CD14-positive monocyte (primary cell): ENCODE measurements at regions not wholly inside any gene's neighbourhood (a gene's known extent, or its start where the extent isn't known, plus 50 kb on each side); places are given as distances from the start of the nearest gene placed in this dataset.

ENCODE experiments used
- DNase-seq, 3 donors: peaks; one replicate each; pipeline ENCODE4 v3.0.0-alpha.2; 2011 to 2022
- H2AFZ ChIP-seq: 2 replicates; pipeline ENCODE4 v1.6.0; 2012; ENCODE audit warnings: mild to moderate bottlenecking, low read depth, low read length, inconsistent platforms; ENCODE audit not compliant: insufficient read depth, poor library complexity, severe bottlenecking
- H3K27ac ChIP-seq, 2 donors: 1 replicate in 1 of 2; 2 replicates in 1 of 2; pipeline ENCODE4 v1.5.1; 2012 to 2013; ENCODE audit warnings: low read length in 2 of 2, control low read depth in 1 of 2, inconsistent platforms in 1 of 2, low read depth in 1 of 2, mild to moderate bottlenecking in 1 of 2
- H3K27me3 ChIP-seq, 2 donors: one replicate each; pipeline versions ENCODE4 v1.6.0 to v1.6.1; 2011 to 2013; ENCODE audit warnings: low read length in 2 of 2; ENCODE audit not compliant: control insufficient read depth in 2 of 2, insufficient read depth in 2 of 2
- H3K36me3 ChIP-seq, 2 donors: replicated peaks in 1 of 2; 1 replicate in 1 of 2; 2 replicates in 1 of 2; pipeline versions ENCODE4 v1.5.1 to v1.6.1; 2012 to 2013; ENCODE audit warnings: low read length in 2 of 2, control low read depth in 1 of 2, inconsistent platforms in 1 of 2, mild to moderate bottlenecking in 1 of 2; ENCODE audit not compliant: insufficient read depth in 2 of 2, control insufficient read depth in 1 of 2
- H3K4me1 ChIP-seq, 2 donors: 1 replicate in 1 of 2; 2 replicates in 1 of 2; pipeline versions ENCODE4 v1.5.1 to v1.6.1; 2012 to 2013; ENCODE audit warnings: low read length in 2 of 2, control low read depth in 1 of 2, inconsistent platforms in 1 of 2, mild to moderate bottlenecking in 1 of 2, moderate library complexity in 1 of 2; ENCODE audit not compliant: insufficient read depth in 2 of 2, control insufficient read depth in 1 of 2
- H3K4me2 ChIP-seq: replicated peaks from 2 replicates; pipeline ENCODE3; 2012; ENCODE audit warnings: low read length, moderate library complexity, mild to moderate bottlenecking; ENCODE audit not compliant: poor library complexity, severe bottlenecking; ENCODE audit errors: extremely low read depth
- H3K4me3 ChIP-seq, 3 experiments: fragments of 200-600 bp in 1 of 3; sonication (generic) in 1 of 3; replicated peaks in 1 of 3; 1 replicate in 2 of 3; 2 replicates in 1 of 3; pipeline ENCODE4 v1.5.1; 2011 to 2013; ENCODE audit warnings: low read length in 3 of 3, mild to moderate bottlenecking in 3 of 3, control low read depth in 2 of 3, low read depth in 2 of 3, inconsistent platforms in 1 of 3, moderate library complexity in 1 of 3
- H3K79me2 ChIP-seq: 2 replicates; pipeline ENCODE4 v1.6.0; 2012; ENCODE audit warnings: mild to moderate bottlenecking, control low read depth, inconsistent platforms, low read length, moderate library complexity; ENCODE audit not compliant: insufficient read depth
- H3K9ac ChIP-seq: 2 replicates; pipeline ENCODE4 v1.6.0; 2017; ENCODE audit warnings: low read length, mild to moderate bottlenecking; ENCODE audit not compliant: insufficient read depth, poor library complexity, severe bottlenecking
- H3K9me3 ChIP-seq, 2 donors: replicated peaks in 1 of 2; 1 replicate in 1 of 2; 2 replicates in 1 of 2; pipeline versions ENCODE4 v1.5.1 to v1.6.1; 2012 to 2013; ENCODE audit warnings: low read length in 2 of 2, control low read depth in 1 of 2; ENCODE audit not compliant: control insufficient read depth in 1 of 2, insufficient read depth in 1 of 2
- H4K20me1 ChIP-seq: 2 replicates; pipeline ENCODE4 v1.6.0; 2012; ENCODE audit warnings: mild to moderate bottlenecking, low read length, control low read depth, moderate library complexity; ENCODE audit not compliant: insufficient read depth
- H3K27ac Mint-ChIP-seq, 7 donors: one replicate each; pipeline ENCODE4 v1.8.0; 2020; ENCODE audit warnings: mild to moderate bottlenecking in 7 of 7, mixed read lengths in 7 of 7, moderate library complexity in 6 of 7, inconsistent platforms in 2 of 7
- H3K27me3 Mint-ChIP-seq, 3 donors: one replicate each; pipeline ENCODE4 v1.8.0; 2021 to 2022; ENCODE audit warnings: low read depth in 3 of 3, mild to moderate bottlenecking in 3 of 3, mixed read lengths in 3 of 3, moderate library complexity in 3 of 3, inconsistent platforms in 1 of 3
- H3K36me3 Mint-ChIP-seq, 2 donors: one replicate each; pipeline ENCODE4 v1.8.0; 2020; ENCODE audit warnings: mixed read lengths in 2 of 2, inconsistent platforms in 1 of 2, mild to moderate bottlenecking in 1 of 2
- H3K4me1 Mint-ChIP-seq: one replicate; pipeline ENCODE4 v1.8.0; 2020; ENCODE audit warnings: mild to moderate bottlenecking, mixed read lengths
- H3K4me3 Mint-ChIP-seq, 2 donors: one replicate each; pipeline ENCODE4 v1.8.0; 2020; ENCODE audit warnings: mild to moderate bottlenecking in 2 of 2, mixed read lengths in 2 of 2, moderate library complexity in 1 of 2
- H3K9me3 Mint-ChIP-seq, 7 donors: one replicate each; pipeline ENCODE4 v1.8.0; 2020 to 2022; ENCODE audit warnings: mixed read lengths in 7 of 7, mild to moderate bottlenecking in 6 of 7, moderate library complexity in 6 of 7, inconsistent platforms in 2 of 7
- WGBS: methylation state at CpG from one replicate; pipeline ENCODE4 v1.1.5; 2013; ENCODE audit warnings: missing lambda C conversion rate; ENCODE audit not compliant: insufficient coverage; 5-methylcytosine and 5-hydroxymethylcytosine counted together
- intact Hi-C, 2 donors: fragments of 100-400 bp; cut with micrococcal nuclease; formaldehyde crosslinking; loops; one replicate each; pipeline versions ENCODE4 v1.15.0 to v1.15.1; 2023
- TF ChIP-seq, protein P1 (sequence below): fragments of 200-600 bp; IDR thresholded peaks from one replicate; pipeline ENCODE4 v1.8.0; 2022; ENCODE audit warnings: antibody characterized with exemption, mild to moderate bottlenecking

GRCh38 chr1:93774707-93775106, 93.1 kb upstream of the BCAR3 start:
- H3K9me3 Mint-ChIP-seq = peaks cover 0 to 3% (median 0%) of the 10 kb centered on the region in 7 donors

DNA sequence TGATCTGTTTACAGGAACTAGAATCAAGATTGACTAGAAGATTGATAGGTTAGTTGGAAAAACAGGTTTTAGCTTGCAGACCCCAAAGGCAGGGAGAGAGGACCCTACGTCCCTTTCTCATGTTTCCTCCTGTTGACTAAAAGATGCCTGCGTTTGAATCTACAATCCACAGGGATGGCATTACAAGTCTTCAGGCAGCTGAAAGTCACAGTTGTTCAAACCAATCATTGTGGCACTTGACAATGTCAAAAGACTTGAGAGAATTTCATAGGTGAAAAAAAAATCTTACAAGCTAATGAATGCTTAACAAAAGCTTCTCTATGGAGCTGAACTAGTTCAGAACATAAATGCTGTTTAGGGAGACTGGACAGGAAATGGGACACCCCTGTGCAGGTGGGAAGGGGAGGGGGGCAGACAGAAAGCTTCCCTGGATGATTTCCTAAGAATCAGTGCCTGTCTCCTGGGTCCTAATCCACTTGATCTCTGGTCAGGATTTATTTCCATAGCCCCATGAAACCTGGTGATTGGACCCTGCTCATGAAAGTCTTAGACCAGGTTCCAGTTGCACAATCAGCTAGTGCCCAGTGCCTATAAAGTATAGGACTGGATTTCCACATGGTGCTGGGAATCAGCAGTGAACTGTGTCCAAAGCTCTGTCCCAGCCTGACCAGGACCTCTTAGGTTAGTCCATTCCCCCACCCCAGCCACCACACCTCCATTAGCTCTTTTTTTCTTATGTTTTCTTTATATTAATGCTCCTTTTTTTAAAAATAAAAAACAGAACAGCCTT, 91.6 kb upstream of the BCAR3 start:
- Histone ChIP-seq H3K36me3 (no peaks in the 10 kb centered on the region), H3K4me3 (no peak overlapping the region), H3K27ac (no peak overlapping the region), H3K9ac (no peak overlapping the region), H3K4me2 (no peak overlapping the region), H4K20me1 (no peaks in the 10 kb centered on the region), H3K4me1 (peaks cover 6 to 10% of the 10 kb centered on the region in 2 donors), H3K27me3 (no peaks in the 10 kb centered on the region), H3K79me2 (no peaks in the 10 kb centered on the region), H2AFZ (no peak overlapping the region), H3K9me3 (no peaks in the 10 kb centered on the region)
- Mint-ChIP-seq H3K4me3 (no peak overlapping the region), H3K4me1 (peaks cover 12% of the 10 kb centered on the region), H3K27me3 (peaks cover 0 to 7% (median 5%) of the 10 kb centered on the region in 3 donors), H3K27ac (no peak overlapping the region), H3K36me3 (no peaks in the 10 kb centered on the region), H3K9me3 (peaks cover 0 to 3% (median 0%) of the 10 kb centered on the region in 7 donors)
- TF ChIP-seq, protein P1, sequence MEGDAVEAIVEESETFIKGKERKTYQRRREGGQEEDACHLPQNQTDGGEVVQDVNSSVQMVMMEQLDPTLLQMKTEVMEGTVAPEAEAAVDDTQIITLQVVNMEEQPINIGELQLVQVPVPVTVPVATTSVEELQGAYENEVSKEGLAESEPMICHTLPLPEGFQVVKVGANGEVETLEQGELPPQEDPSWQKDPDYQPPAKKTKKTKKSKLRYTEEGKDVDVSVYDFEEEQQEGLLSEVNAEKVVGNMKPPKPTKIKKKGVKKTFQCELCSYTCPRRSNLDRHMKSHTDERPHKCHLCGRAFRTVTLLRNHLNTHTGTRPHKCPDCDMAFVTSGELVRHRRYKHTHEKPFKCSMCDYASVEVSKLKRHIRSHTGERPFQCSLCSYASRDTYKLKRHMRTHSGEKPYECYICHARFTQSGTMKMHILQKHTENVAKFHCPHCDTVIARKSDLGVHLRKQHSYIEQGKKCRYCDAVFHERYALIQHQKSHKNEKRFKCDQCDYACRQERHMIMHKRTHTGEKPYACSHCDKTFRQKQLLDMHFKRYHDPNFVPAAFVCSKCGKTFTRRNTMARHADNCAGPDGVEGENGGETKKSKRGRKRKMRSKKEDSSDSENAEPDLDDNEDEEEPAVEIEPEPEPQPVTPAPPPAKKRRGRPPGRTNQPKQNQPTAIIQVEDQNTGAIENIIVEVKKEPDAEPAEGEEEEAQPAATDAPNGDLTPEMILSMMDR = no peak
- intact Hi-C loops = no loop called here
- WGBS = 86% methylated on average over 1 of the region's 2 CpGs
- DNase-seq = no peak

More at GRCh38 chr1:93774707-93775106, 93.1 kb upstream of the BCAR3 start:
- no peak overlapping the region for H3K27ac Mint-ChIP-seq
- no peaks in the 10 kb centered on the region for H4K20me1 ChIP-seq
- no peaks in the 10 kb centered on the region for H3K79me2 ChIP-seq
- no peak overlapping the region for H3K4me3 ChIP-seq
- DNase-seq = no peak
- H3K27ac ChIP-seq = no peak overlapping the region
- H3K36me3 ChIP-seq = no peaks in the 10 kb centered on the region
- H2AFZ ChIP-seq = no peak overlapping the region
- peaks cover 0 to 7% (median 7%) of the 10 kb centered on the region in 3 donors for H3K27me3 Mint-ChIP-seq
- H3K4me1 ChIP-seq = no peaks in the 10 kb centered on the region
- no peaks in the 10 kb centered on the region for H3K9me3 ChIP-seq
- TF ChIP-seq, protein P1 = no peak
- H3K4me2 ChIP-seq = no peak overlapping the region
- no peaks in the 10 kb centered on the region for H3K27me3 ChIP-seq
- intact Hi-C loops = no loop called here
- H3K4me1 Mint-ChIP-seq = no peaks in the 10 kb centered on the region
- no peaks in the 10 kb centered on the region for H3K36me3 Mint-ChIP-seq
- no peak overlapping the region for H3K4me3 Mint-ChIP-seq
- H3K9ac ChIP-seq = no peak overlapping the region
